ENCODE measurements at regions not wholly inside any gene's neighbourhood (a gene's known extent, or its start where the extent isn't known, plus 50 kb on each side); places are given as distances from the start of the nearest gene placed in this dataset.

DNA sequence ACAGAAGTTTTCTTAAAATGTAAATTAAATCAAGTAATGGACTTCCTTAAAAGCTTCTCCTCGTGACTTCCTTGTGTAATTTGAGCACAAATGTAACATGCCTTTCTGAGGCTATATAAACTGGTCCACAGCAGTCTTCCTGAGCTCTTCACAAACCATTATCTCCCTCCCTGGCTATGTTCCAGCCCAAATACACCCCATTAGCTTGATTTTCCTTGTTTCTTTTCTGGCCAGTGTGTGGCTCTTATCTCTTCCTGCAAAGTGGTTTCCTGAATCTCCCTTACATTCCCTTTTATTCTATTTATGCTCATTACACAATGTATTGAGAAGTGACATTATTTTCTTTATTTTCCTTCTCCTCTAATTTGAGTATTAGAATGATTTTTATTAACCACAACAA lies 1085.3 kb upstream of the PCDH10 start:
- DNase-seq (ENCODE audit: low spot score): no peak
- TF ChIP-seq, protein P1, sequence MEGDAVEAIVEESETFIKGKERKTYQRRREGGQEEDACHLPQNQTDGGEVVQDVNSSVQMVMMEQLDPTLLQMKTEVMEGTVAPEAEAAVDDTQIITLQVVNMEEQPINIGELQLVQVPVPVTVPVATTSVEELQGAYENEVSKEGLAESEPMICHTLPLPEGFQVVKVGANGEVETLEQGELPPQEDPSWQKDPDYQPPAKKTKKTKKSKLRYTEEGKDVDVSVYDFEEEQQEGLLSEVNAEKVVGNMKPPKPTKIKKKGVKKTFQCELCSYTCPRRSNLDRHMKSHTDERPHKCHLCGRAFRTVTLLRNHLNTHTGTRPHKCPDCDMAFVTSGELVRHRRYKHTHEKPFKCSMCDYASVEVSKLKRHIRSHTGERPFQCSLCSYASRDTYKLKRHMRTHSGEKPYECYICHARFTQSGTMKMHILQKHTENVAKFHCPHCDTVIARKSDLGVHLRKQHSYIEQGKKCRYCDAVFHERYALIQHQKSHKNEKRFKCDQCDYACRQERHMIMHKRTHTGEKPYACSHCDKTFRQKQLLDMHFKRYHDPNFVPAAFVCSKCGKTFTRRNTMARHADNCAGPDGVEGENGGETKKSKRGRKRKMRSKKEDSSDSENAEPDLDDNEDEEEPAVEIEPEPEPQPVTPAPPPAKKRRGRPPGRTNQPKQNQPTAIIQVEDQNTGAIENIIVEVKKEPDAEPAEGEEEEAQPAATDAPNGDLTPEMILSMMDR (IDR thresholded peaks at IDR 0.05; ENCODE audit: extremely low read depth, missing control alignments): no peak

DNA sequence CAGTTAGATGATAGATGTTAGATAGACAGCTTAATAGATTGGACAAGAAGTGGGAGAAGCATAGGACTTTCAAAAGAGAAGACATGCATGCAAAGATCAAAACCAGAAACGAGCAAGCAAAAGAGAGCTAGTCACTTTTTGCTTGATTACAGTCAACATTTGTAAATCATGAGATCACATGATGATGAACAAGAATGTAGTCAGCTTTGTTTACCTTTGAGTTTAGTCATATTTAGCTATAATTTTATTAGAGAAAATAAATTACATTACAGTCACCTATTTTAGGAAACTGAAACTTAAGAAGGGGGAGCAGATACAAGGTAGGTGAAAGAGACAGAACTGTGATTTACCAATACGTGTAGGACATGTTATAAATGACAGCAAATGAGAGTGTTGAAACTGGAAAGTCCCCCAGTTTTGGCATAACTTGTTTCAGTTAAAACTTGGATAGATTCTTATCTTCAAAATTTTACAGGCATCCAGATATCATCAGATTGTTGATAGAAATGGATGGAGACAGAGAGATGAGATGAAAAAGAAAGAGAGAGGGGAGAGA lies 1083.1 kb upstream of the PCDH10 start:
- TF ChIP-seq, protein P1 (IDR thresholded peaks at IDR 0.05; ENCODE audit: extremely low read depth, missing control alignments): no peak
- DNase-seq (ENCODE audit: low spot score): no peak

DNA sequence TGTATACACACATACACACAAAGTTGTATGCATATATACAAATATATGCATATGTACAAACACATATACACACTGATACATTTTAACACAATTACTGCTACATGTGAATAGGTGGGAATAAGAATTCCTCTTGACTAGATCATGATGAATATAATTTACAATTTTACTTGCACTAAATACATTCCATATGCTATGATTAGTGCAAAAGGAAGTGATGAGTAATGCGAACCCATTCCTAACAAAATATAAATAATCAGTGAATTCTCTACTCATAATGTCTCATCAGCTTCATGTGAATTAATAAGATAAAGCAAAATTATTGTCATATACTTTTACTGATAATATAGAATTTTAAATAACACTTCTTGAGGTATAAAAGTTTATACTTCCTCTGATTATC lies 1077.3 kb upstream of the PCDH10 start:
- TF ChIP-seq, protein P1 (IDR thresholded peaks at IDR 0.05; ENCODE audit: extremely low read depth, missing control alignments): no peak
- no peak for DNase-seq (ENCODE audit: low spot score)

DNA sequence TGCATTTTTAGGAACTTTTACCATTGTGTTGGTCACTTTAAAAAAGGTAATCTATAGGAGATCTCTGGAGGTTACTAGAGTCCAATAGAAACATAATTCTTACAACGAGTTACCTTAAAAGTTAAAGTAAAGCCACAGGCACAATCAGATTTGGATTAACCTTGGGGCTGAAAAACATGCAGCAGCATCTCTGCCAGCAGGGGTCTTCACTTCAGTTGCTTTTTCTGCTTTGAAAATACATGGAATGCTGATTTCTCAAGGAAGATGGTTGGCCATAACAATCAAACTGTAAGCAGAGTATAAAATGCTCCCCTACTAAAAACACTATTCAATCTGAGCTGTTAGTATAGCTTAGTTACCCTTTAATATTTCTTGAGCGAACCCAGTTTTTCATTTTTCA lies 1072.3 kb upstream of the PCDH10 start:
- DNase-seq (ENCODE audit: low spot score): no peak
- TF ChIP-seq, protein P1 (IDR thresholded peaks at IDR 0.05; ENCODE audit: extremely low read depth, missing control alignments): no peak

DNA sequence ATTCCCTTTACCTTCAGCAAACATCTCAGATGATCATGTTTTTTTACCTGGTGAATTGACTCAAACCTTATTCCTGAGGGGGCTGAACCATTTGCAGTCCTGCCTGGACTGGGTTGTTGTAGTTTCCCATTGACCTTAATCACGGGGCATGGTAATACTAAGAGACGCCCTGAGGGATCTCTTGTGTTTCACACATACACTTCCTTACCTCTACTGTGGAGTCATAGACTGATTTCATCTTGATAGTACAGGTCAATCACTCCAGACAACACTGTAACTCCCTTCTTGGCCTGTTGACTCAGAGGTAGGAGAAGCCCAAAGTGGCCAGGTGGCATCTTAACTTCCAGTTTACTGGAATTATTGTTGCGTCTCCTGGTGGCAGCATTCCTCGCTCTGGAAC lies 1064.0 kb upstream of the PCDH10 start:
- DNase-seq (ENCODE audit: low spot score): no peak
- TF ChIP-seq, protein P1 (IDR thresholded peaks at IDR 0.05; ENCODE audit: extremely low read depth, missing control alignments): no peak

DNA sequence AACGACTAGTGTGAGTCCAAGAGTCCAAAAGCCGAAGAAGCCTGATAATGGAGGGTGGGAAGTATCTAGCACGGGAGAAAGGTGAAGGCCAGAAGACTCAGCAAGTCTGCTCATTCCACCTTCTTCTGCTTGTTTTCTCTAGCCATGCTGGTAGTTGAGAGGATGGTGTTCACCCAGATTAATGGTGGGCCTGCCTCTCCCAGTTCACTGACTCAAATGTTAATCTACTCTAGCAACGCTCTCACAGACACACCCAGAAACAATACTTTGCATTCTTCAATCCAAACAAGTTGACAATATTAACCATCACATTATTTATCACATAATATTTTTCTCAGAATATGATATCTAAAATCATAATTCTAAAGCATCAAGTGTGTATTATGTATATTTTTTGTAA lies 1055.1 kb upstream of the PCDH10 start:
- no peak for DNase-seq (ENCODE audit: low spot score)
- TF ChIP-seq, protein P1 (IDR thresholded peaks at IDR 0.05; ENCODE audit: extremely low read depth, missing control alignments): no peak

DNA sequence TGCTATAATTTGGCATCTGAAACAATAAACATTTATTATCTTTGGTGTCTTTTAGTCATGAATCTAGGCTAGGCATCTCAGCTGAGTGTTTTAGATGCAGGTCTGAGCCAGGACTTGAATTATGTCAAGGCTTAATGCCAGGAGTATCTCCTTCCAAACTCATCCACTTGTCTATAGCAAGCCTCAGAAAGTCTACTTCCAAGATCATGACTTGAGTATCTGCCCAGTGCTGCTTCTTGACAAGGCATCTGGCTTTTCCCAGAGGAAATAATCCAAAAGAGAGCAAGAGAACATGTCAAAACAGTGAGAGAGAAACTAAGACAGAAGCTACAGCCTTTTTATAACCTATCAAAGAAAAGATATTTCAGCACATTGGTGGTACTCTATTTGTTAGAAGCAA lies 1052.1 kb upstream of the PCDH10 start:
- DNase-seq (ENCODE audit: low spot score): no peak
- TF ChIP-seq, protein P1 (IDR thresholded peaks at IDR 0.05; ENCODE audit: extremely low read depth, missing control alignments): no peak
